HG02610 (cell line): ENCODE measurements at regions not wholly inside any gene's neighbourhood (a gene's known extent, or its start where the extent isn't known, plus 50 kb on each side); places are given as distances from the start of the nearest gene placed in this dataset.

ENCODE experiments used
- ATAC-seq: cut with Tn5 transposase; IDR thresholded peaks from one replicate; pipeline ENCODE4 v1.9.1; 2021; ENCODE audit warnings: mild to moderate bottlenecking, moderate library complexity; ENCODE audit not compliant: unreplicated experiment

DNA sequence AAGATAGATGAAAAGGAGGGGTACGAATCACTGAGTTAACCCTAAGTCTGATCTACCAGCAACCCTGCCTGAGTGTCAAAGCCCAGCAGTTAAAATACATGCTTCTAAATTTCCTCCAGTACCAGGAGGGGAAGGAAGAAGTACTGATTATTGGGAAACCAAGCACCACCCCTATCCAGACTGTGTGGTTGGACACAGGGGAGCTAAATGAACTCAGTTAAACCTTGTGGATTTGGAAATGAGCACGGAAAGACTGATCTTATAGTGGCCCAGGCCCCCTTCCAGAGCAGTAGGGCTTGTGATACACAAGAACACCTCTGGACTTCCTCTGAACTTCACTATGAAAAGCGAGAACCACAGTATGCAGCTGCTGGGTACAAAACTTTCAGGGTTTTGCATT is 585.6 kb downstream of the MAFB start:
- ATAC-seq: no peak

DNA sequence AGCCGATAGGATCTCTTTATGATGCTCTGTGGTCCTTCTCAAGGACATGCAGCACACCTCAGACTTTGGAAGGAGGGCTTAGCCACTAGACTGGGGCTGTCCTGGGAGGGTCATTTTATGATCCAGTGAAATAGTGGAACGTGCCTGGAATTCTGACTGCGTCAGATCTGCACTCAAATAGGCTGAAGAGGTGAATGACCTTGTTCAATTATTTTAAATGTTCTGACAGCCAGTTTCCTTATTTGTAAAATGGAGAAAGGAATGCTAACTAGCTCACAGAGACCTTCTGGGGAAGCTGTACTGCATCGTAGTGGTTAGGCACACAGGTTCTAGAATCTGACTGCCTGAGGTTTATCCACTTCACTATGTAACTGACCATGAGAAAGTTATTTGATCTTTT is 587.5 kb downstream of the MAFB start:
- no peak for ATAC-seq

DNA sequence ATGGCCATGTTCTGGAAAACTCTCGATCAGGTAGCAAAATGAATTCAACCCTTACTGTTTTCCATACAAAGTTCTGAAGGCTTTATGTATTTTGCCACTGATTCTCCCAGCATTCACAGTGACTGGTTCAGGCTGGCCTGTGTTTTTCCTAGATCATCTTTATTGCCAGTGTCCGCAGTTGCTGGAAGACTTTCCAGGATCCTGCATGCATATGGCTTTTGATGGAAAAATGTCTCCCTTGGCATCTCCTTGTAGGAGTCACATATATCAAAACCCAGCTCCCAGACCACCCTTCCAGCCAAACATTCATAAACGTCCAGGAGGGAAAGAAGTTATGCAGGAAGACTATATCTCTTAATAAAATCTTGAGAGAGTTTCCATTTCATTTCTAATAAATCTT is 588.8 kb downstream of the MAFB start:
- no peak for ATAC-seq

DNA sequence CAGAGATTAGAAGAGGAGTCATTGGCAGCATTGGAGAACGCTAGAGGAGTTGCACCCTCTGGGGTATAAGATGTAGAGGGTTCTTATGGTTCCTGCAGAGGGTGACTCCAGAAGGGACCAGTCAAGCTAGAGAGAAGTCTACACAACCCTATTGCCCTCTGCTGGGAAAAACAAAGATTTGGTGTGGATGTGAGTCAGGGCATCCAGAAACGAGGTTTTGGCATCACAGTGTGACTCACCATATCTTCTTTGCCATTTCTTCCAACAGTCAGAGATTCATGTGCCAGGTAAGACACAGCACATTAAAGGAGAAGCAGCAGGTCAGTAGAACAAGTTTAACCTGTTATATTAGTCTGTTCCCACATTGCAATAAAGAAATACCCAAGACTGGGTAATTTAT is 598.8 kb downstream of the MAFB start:
- no peak for ATAC-seq

DNA sequence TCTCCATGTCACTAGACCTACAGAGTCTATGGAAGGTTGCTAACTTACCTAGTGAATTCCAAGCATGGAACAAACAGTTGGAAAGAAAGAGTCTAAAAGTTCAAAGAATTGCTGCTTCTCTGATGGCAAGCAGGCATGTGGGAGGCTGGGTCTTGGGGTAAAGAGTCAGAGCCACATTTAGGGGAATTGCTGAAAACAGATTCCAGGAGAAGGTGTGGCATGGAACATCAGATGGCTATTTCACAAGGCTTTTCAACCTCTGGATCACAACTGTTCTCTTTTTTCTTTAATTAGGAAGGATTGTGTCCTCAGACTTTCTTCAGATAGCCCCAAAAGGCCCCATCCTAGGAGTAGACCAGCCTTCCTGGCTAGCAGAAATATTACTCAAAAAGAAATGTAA is 601.5 kb downstream of the MAFB start:
- no peak for ATAC-seq

DNA sequence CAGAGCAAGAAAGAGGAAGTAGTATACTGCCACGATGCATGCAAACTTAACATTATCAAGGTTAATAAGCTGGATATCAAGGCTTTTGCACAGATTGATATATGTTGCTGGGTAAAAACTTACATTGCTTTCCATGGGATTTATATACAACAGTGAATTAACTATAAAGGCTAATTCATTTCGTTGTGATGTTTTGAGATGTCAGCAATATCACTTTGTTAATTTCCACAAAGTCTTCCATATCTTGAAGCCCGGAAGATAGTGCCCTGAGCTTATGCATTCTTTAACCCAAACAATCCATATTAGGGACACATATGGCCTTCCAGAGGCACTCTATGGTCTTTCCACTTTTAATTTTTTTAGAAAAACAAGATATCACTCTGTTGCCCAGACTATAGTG is 603.5 kb downstream of the MAFB start:
- no peak for ATAC-seq

DNA sequence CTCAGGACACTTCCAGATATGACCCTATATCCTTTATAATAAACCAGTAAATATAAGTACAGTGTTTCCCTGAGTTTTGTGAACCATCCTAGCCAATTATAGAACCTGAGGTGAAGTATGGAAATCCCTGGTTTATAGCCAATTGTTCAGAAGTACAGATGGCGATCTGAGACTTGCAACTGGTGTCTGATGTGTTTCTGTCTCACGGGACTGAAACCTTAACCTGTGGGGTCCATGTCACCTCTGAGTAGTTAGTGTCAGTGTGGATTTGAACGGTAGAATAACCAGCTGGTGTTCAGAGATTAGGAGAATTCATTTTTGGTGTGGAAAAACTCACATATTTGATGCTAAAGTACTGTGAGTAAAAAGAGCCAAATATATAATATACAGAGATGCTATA is 606.6 kb downstream of the MAFB start:
- no peak for ATAC-seq

DNA sequence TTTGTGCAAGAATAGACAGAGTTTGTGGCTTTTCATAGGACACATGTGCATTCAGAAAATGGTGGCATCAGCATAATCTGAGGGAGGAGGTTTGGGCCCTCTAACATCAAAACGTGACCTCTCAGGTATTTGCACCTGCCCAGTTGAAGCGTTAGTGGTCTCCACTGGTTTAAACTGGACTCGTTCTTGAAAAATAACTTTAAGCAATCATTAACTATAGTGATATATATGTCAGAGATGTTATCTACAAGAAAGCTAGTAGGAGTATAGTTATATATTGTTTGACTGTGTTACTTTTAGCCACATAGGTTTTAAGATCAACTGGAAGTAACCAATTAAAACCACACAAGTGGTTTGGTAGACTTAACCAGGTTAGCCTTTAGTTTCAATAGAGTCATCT is 607.4 kb downstream of the MAFB start:
- no peak for ATAC-seq

DNA sequence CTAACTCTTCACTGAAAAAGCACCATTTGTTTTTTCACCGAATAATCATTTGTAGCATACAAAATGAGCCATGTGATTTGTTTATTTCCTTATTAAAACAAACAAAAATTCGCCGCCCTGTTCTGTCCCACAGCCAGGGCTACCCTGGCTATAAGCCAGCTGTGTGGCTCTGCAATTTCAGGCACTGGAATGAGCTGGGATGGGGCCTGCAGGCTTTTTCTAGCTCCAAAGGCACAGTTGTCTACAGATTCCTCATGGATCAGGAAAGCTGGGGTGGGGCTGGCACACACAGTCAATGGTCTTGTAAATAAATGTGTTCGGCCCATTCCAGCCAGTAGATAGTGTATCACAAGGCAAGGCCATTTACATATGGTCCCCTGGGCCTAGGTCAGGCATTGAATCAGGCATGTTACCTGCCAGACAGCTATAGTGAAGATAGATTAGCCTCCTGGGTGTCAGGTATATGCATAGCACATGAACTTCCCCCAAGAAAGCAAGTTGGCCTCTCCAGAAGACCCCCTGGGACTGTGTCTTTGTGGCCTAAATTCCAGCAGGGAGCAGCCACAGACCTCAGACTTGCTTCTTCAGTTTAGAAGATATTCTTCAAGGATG is 608.9 kb downstream of the MAFB start:
- no peak for ATAC-seq

DNA sequence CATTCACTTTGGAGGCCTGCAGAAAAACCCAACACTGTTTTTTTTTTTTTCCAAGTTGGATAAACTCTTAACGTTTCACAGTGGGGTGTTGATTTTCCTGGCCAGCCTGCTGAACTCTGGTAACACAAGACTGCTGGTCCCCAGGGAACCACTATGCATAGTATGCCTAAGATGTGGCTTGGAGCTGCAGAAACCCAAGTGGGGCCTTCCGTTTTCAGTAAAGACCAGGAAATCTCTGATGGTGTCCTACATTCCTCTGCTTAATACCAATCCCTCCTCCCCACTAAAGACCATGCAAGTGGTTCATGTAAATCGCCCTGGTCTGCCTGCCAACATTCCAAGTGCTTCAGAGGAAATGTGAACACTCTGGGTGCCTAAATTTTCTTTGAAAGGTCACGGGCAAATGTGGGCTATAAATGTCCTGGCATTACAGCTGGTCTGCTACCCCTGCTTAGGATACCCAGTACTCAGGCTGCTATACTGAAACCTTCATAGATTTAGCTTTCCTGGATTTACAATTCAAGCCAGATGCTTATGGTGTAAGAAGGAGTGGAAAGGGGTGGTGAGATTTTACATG is 615.4 kb downstream of the MAFB start:
- ATAC-seq: no peak

DNA sequence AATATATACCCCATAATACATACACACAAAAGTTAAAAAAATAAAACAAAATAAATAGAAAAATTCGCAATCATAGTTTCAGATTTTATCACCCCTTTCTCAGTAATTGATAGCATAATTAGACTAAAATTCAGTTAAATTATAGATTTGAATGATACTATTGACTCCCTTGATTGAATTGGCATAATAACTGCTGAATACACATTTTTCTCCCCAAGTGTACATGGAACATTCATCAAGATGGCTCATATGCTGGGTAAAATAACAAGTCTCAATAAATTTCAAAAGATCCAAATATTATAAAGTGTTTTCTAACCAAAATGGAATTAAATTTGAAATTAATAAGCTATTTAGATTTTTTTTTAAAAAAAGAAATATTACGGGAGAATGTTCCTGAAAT is 616.1 kb downstream of the MAFB start:
- ATAC-seq: no peak

DNA sequence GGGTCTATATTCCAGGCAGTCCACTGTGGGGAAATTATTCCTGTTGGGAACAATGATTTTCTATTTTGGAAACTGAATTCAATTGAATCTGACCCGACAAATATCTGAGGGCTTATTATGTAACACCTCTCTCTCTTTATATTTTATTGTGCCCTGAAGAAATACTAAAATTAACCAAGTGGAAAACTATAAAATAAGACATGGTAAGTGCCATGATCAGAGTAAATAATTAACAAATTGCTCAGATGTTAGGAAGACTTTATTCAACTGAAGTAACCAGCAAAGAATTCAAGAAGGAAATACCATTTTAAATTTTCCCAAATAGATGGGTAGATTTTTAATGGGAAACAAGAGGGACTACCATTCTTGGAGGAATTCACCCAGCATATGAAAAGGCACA is 632.9 kb downstream of the MAFB start:
- ATAC-seq: no peak

DNA sequence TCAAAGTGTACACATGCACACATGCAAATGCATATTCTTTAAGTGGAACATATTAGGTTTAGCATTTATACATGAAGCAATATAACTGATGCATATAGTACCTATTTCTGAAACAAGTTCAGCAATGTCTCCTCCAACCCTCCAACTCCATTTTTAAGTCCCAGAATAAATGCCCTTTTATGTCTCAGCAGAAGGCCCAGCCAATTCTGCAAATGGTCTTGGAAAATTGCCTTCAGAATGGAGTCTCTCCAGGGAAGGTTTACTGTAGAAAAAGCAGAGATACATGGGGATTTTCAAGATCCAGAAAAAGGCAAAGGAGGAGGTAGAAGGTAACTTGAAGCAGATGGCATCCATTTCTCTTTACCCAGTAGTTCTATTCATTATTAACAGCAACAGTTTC is 633.3 kb downstream of the MAFB start:
- no peak for ATAC-seq

DNA sequence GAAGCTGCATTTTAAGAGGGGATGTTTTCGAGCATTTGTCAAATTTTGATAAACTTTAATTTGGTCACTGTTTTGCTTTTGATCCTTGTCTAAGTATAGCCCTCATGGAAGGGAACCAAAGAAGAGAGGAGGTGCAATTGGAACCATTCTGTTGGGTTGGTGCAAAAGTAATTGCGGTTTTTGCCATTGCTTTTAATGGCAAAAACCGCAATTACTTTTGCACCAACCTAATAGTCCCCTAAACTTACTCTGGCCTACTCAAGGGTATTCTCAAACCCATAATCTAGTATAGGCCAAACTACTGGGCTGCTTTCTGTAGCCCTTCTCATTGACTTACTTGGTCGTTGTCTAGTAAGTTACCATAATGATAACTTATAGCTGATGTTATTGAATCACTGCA is 634.7 kb downstream of the MAFB start:
- no peak for ATAC-seq

DNA sequence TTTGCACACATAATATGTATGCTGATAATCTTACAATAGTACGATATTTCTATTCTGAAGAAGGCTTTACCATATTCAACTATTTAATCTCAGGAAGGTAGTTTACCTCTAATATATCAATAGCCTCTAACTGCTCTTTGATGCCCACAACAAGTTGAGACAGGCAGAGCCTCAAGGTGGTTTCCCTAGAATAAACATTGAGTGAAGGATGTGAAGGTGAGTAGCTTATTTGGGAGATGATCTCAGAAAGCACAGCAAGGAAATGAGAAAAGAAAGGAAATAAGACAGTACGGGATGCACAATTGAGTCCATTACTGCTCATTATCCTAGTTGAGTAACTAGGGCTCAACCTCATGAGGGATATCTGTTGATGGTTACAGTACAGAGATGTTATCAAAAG is 638.4 kb downstream of the MAFB start:
- no peak for ATAC-seq

DNA sequence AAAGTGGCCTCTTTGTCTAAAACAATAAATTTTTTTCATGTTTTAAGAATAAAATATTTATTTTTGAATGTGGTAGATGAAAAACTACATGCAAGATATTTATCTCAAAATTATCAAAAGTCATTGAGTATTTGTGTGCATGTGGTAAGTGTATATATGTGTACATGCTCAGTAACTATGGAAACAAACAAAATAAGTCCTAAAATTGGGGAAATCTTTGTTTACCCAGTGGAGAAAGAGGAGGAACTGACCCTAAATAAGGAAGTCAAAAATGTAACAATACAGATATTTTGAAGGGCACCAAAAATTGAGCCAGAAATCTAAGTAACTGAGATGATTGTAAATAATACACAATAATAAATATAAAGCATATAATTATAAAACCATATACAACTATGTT is 639.2 kb downstream of the MAFB start:
- no peak for ATAC-seq

DNA sequence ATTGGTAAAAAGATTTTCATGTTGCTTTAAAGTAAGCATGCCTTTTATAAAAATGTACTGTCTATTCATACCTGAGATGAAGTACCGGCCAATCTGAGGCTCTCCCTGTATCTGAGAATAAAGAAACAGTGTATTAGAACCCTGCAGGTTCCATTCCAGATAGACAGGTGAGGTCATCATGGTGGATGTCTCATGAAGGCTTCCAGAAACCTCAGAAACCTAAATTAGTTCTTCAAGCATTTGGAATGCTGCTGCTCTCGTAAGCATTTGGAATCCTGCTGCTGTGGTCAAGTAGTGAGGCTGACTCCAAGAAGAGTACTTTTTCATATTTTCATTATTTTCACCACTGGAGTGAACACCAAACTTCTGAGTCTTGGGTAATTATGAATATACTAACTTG is 642.3 kb downstream of the MAFB start:
- ATAC-seq: no peak

DNA sequence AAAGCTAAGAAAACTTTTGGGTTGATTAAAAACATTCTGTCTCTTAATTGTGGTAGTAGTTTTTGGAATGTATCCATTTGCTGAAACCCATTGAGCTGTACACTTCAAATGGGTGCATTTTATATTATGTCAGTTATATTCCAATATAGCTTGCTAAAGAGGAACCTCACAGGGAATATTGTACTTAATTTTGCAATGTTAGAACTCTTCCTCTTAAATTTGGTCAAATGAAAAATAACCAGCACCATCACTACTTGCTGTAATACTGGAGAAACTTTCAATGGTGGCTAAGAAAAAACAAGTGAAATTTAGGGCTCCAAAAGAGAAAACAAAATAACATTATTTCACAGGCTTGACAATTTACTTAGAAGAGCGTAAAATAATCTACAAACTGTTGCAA is 651.5 kb downstream of the MAFB start:
- ATAC-seq: no peak

DNA sequence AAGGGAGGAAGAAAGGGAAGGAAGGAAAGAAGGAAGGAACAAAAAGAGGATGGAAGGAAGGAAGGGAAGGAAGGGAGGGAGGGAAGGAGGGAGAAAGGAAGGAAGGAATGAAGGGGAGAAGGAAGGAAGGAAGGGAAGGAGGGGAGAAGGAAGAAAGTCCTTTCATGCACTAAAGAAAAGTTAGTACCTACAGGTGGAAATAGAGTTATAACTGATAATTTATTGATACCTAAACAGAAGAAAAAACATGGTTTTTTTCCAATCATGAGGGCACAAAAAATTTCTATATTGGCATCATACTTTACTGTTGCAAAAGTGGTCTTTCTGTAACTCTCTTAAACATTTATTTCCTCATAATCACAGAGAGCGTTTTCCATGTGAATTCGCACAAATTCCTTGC is 659.4 kb downstream of the MAFB start:
- ATAC-seq: no peak

DNA sequence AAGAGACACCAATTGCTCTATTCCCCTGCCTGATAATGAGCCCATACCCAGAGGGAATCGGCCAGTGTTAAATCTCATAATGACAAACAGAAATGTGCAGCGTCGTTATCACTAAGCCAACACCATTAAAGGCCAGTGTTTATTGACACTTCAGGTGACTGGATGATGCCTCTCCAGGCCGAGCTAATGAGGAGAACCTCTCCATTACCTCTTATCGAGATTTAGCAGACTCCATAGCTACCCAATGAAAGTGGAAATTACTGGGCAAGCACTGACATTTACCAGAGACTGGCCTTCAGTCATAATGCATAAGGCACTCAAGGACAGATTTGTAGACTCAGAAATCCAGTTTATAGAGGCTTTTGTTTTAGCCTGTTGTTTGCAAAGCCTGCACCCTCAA is 669.5 kb downstream of the MAFB start:
- ATAC-seq: no peak

DNA sequence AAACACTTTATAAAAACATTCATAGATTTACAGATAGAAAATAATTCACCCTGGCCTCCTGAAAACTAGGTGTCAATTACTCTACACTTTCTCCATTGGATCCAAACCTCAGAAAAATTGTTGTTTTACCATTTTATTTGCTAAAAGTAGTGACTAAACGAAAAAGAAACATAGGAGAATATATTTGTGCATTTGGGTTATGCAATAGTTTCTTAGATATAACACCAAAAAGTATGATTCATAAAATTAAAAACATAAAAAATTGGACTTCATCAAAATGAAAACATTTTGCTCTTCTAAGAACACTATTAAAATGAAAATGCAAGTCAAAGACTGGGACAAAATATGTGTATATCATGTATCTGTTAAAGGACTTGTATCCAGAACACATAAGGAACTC is 671.3 kb downstream of the MAFB start:
- no peak for ATAC-seq

DNA sequence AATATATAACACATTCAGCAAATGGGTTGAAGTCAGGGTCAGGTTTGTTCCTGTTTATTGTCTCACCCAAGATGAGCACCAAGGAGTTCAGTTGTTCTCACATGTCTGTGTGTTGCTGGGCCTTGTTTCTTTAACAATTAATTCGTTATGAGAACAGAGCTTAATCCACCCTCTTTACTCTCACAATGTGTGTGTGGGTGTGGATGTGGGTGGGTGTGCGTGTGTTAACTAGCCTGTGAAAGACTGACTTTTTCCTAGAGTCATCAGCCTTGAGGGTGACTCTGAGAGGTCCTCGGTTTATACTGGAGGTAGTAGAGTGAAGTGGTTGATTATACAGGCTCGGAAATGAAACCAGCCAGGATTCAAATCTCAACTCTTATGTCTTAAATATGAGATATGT is 672.1 kb downstream of the MAFB start:
- ATAC-seq: no peak

DNA sequence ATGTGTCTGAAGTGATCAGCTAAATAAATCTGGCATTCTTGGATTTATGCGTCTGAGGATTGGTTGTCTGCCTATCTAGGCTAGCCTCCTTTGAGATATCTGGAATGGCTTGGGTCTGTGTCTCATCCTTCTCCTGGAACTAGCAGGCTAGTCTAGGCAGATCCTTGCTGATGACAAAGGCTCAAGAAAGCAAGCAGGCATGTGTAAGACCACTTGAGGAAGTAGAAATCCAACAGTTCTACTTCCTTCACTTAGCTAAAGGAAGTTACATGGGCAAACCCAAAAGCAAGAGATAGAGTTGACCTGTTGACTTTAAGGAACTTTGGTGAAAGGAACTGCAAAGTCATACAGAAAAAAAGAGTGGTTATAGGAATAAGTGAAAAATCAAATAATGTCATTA is 672.6 kb downstream of the MAFB start:
- ATAC-seq: no peak
